ENCODE measurements at regions not wholly inside any gene's neighbourhood (a gene's known extent, or its start where the extent isn't known, plus 50 kb on each side); places are given as distances from the start of the nearest gene placed in this dataset.

GRCh38 chr17:14762736-14763479 is 462.0 kb downstream of the HS3ST3B1 start:
- DNase-seq (ENCODE audit: low read depth in 3 of 3), result no peak

GRCh38 chr17:14760719-14761411 is 460.0 kb downstream of the HS3ST3B1 start:
- DNase-seq (ENCODE audit: low read depth in 3 of 3), result no peak

- no peak for DNase-seq (ENCODE audit: low read depth in 3 of 3)
These were observed 459.3 kb downstream of the HS3ST3B1 start for GRCh38 chr17:14760212-14760611.

DNA sequence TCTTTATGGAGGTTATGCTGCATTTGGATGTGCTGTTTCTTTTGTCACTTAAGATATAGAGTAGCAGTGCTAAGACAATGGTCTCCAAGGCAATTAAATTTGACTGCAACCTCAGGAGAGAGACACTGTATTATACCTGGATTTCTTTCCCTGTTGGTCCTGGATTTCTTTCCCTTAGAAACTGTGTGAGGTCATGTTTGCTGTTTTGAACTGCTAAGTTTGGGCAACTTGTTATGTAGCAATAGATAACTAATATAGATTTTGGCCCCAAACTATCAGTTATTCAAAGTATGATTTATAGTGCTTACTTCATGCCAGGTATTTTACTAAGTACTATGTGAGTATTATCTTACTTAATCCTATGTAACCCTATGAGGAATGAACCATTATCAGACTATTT is 458.4 kb downstream of the HS3ST3B1 start:
- no peak for DNase-seq (ENCODE audit: low read depth in 3 of 3)

DNA sequence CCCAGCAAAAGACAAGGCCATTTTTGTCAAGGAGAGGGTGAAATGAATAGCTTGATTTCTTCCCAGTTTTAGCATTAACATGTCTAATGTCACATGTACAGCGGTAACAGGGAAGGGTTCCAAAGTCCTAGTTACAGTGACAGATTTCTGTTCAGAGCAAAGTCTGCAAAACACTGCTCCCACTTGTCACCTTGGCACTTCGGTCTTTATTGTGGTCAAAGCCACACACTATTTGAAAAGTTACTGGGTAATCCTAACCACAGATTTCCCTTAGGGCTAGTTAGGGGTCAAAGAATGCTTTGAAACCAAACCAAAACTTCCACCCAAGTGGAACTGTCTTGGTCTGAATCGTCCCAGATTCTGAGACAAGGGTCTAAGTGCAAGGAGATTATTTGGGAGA is 455.6 kb downstream of the HS3ST3B1 start:
- no peak for DNase-seq (ENCODE audit: low read depth in 3 of 3)

DNA sequence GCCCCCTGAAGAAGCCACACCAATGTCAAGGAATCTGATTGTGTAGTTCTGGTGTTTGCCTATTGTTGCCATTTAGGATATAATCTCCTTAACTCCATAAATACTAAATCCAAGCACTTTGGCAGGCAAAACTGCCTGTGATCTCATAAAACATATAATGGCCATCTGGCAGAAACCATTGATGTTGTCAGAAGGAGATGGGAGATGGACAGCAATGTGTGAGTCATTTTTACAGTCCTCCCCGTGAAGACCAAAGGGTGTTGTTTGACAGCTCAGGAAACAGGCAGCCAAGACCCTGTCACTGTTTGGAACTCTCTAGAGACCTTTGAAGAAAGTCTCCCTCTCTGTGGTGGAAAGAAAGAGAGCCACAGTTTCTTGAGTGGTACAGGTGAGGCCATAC is 454.1 kb downstream of the HS3ST3B1 start:
- DNase-seq (ENCODE audit: low read depth in 3 of 3), result no peak

GRCh38 chr17:14753383-14753782 is 452.5 kb downstream of the HS3ST3B1 start:
- DNase-seq (ENCODE audit: low read depth in 3 of 3), result no peak

GRCh38 chr17:14752011-14752410 is 451.1 kb downstream of the HS3ST3B1 start:
- no peak for DNase-seq (ENCODE audit: low read depth in 3 of 3)

DNA sequence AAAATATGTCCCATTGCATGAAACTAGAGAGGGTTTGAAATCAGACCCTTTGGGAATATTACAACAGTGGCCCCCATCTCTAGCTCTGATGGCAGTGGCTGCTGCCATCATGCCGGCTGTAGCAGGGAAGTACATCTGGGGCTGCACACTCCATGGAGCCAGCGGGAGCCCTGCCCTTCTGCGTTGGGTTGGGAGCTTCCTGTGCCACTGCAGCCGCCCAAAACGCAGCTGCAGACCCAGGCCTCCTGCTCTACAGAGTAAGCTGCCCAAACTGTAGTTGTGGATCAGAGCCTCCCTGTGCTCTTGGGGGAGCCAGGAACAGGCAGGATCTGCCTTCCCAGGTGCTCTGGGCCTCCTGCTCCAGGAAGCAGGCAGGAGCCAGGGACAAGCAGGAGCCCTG is 450.0 kb downstream of the HS3ST3B1 start:
- DNase-seq (ENCODE audit: low read depth in 3 of 3), result no peak

GRCh38 chr17:14749269-14749668 is 448.4 kb downstream of the HS3ST3B1 start:
- DNase-seq (ENCODE audit: low read depth in 3 of 3), result no peak

- DNase-seq (ENCODE audit: low read depth in 3 of 3), result no peak
These were observed 447.3 kb downstream of the HS3ST3B1 start for GRCh38 chr17:14748036-14748710.

GRCh38 chr17:14747603-14747950 is 446.7 kb downstream of the HS3ST3B1 start:
- DNase-seq (ENCODE audit: low read depth in 3 of 3), result no peak

GRCh38 chr17:14746822-14747602 is 446.1 kb downstream of the HS3ST3B1 start:
- no peak for DNase-seq (ENCODE audit: low read depth in 3 of 3)

- DNase-seq (ENCODE audit: low read depth in 3 of 3), result no peak
These were observed 444.7 kb downstream of the HS3ST3B1 start for GRCh38 chr17:14745541-14745940.

- DNase-seq (ENCODE audit: low read depth in 3 of 3), result no peak
These were observed 444.0 kb downstream of the HS3ST3B1 start for GRCh38 chr17:14744761-14745473.

- DNase-seq (ENCODE audit: low read depth in 3 of 3), result no peak
These were observed 440.6 kb downstream of the HS3ST3B1 start for GRCh38 chr17:14741491-14741890.

- no peak for DNase-seq (ENCODE audit: low read depth in 3 of 3)
These were observed 439.0 kb downstream of the HS3ST3B1 start for GRCh38 chr17:14739656-14740431.

- no peak for DNase-seq (ENCODE audit: low read depth in 3 of 3)
These were observed 437.7 kb downstream of the HS3ST3B1 start for GRCh38 chr17:14738652-14738988.

DNA sequence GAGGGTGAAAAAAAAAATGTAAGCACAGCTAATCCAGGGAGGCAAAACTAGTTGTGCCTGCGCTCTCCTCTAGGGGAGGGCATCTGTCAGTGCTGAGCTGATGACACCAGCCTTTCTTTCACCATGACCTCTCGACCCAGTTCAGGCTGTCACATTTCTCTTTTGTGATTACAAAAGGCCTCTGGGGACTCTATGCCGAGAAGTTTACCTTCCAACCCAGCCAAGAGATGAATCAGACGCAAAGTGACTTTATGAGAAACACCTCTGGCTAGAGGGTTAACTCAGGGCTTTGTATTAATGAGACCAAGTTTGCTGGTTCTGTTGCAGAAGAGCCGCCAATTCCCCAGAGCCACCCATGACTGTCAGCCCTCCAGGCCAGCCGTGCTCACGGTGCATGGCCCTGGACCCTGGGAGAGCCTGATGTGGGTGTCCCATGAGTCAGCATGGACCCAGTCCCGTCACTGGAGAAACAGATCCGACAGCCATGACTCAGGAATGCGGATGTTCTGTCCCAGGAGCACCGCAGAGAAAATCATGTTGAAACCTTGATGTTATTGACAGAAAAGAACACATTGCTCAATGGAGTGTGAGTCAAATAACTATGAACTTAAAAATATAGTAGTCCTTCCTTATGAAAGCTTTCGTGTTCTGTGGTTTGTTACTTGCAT is 437.2 kb downstream of the HS3ST3B1 start:
- no peak for DNase-seq (ENCODE audit: low read depth in 3 of 3)

GRCh38 chr17:14736631-14737030 is 435.8 kb downstream of the HS3ST3B1 start:
- DNase-seq (ENCODE audit: low read depth in 3 of 3), result no peak
